Right lobe of liver (tissue), 4 donors: ENCODE measurements at regions not wholly inside any gene's neighbourhood (a gene's known extent, or its start where the extent isn't known, plus 50 kb on each side); places are given as distances from the start of the nearest gene placed in this dataset.

ENCODE experiments used
- CTCF ChIP-seq, 4 donors: fragments of 200-600 bp in 3 of 4; fragments of 450-650 bp in 1 of 4; IDR thresholded peaks; one replicate each; pipeline versions ENCODE4 v1.5.1 to v1.8.0; 2016 to 2022; ENCODE audit warnings: antibody characterized with exemption in 4 of 4, mild to moderate bottlenecking in 2 of 4
- POLR2A ChIP-seq: fragments of 450-650 bp; IDR thresholded peaks from one replicate; pipeline ENCODE4 v1.6.1; 2017; ENCODE audit warnings: antibody characterized with exemption, mild to moderate bottlenecking
- donor health status: DM: no; HTN: no; CAD: no.
- donor health status: DM: no; HTN: no; CAD: no.
- donor health status: DM: no; HTN: yes; CAD: no.

GRCh38 chr5:125486634-125487033 lies 740.2 kb upstream of the ZNF608 start:
- TF ChIP-seq POLR2A (no peak), CTCF (IDR thresholded peaks at IDR 0.05) (no peak)
